GM21367 (cell line): ENCODE measurements at regions not wholly inside any gene's neighbourhood (a gene's known extent, or its start where the extent isn't known, plus 50 kb on each side); places are given as distances from the start of the nearest gene placed in this dataset.

Experiments
- ATAC-seq: cut with Tn5 transposase; IDR thresholded peaks from one replicate; pipeline ENCODE4 v1.9.1; 2021; ENCODE audit not compliant: unreplicated experiment

DNA sequence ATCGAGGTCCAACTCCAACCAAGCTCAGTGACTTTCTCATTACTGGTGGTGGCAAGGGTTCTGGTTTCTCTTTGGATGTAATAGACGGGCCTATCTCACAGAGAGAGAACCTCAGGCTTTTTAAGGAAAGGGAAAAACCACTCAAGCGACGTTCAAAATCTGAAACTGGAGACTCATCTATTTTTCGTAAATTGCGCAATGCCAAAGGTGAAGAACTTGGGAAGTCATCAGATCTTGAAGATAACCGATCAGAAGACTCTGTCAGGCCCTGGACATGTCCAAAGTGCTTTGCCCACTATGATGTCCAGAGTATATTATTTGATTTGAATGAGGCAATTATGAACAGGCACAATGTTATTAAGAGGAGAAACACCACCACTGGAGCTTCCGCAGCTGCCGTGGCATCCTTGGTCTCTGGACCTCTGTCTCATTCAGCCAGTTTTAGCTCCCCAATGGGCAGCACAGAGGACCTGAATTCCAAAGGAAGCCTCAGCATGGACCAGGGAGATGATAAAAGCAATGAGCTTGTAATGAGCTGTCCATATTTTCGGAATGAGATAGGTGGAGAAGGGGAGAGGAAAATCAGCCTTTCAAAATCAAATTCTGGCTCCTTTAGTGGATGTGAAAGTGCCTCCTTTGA lies 343.5 kb upstream of the RGS6 start:
- ATAC-seq, result no peak

- ATAC-seq, result no peak
Observed at GRCh38 chr14:71589609-71590008, 342.6 kb upstream of the RGS6 start.

DNA sequence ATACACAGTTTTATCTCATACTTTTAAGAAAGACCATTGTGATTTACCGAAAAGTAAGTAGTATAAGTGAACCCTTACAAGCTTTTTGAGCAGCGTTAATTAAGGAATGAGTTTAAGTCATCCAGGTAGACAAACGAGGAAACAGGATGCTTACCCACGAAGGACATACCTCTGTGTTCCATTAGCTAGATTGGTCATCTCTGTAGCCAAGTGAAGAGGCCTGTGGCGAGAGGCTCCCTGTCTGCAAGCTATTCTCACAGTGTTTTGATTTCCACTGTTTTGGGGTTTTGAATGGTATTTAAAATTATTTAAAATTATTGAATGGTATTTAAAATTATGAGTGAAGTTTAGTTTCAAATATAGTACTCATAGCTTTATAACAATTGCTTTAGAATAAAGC lies 342.1 kb upstream of the RGS6 start:
- no peak for ATAC-seq

DNA sequence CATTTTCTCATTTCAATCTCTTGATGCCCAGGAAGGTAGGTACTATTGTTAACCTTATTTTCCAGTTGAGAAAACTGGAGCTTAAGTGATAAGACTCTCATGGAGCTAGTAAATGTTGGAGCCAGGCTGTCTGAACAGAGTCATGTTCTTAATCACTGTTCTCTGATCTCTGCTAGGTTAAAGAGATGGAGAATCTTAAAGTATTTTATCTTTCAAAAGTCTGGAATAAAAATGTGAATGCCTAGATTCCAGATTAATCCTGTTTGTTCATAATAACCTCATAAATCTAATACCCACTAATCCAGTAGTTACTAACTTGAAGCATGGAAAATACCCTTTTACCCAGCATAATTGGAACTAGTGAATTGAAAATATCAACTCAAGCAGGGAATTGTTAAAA lies 341.0 kb upstream of the RGS6 start:
- ATAC-seq, result no peak

DNA sequence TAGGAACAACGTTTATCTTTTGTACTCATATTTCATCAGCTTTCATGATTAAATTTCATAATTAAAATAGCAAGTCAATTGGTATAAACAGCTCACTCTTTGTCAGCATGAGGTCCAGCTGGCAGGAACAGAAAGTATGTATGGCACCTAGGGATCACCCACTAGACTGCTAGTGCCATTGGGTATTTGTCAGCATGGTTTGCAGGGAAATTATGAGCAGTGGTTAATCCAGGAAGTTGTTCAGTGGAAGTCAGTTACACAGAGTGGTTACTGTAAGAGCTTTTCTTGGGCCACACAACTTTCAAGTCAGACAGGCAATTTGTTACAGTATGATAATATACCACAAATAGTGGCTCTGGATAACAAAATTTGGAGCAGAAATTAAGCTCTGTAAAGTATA lies 340.3 kb upstream of the RGS6 start:
- ATAC-seq, result no peak

DNA sequence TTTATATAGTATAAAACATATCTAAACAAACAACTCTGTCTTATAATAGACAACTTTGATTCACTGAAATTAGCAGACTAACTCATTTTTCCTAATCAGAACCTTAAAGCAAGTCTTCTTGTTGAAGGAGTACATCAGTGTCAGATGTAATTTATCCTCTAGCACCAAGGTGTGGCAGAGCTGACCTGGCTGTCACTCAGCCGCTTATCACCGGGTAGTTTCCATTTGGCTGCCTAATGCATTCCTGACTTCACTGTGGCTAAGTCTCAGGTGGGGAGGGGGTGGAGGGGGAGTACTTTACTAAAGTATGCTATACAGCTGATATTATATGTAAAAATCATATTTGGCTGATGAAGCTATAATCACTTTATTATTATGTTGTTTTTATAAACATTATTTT lies 339.9 kb upstream of the RGS6 start:
- no peak for ATAC-seq

GRCh38 chr14:71593966-71594365 lies 338.3 kb upstream of the RGS6 start:
- ATAC-seq, result no peak

DNA sequence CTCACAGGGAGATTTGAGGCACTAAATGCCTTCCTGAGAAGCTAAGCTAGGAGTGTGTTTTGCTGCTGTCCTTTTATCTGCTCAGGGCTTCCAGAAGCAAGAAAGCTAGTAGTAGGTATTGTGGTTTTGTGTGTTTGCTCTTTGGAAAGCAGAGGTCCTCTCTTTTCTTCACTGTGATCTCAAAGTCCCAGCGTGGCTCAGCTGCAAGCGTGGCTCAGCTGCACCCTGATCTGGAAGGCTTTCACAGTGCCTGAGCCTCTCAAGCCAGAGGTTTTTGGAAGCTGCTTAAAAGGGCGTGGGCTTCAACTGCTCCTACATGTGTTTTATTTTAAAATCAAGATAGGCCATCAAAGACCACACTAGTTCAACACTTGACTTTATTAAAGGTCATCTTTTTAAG lies 337.4 kb upstream of the RGS6 start:
- ATAC-seq, result no peak

DNA sequence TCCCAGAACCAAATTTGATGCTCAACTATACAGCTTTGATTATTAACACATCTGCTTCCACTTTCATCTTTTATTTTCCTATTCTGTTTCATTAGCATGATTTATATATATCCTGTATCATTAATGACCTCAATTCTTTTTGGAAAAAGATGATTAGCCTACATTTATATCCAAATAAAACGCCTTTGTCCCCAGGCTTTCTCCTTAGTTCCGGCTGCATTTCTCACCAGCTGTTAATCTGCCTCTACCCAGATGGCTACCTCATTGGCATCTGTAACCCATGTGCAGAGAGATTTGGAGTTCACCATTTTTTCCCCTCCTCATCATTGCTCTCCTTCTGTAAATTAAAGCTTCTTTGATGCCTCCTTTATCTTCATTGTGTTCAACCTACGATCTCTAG lies 336.8 kb upstream of the RGS6 start:
- no peak for ATAC-seq

- ATAC-seq, result no peak
Observed at GRCh38 chr14:71597287-71597920, 334.8 kb upstream of the RGS6 start.

DNA sequence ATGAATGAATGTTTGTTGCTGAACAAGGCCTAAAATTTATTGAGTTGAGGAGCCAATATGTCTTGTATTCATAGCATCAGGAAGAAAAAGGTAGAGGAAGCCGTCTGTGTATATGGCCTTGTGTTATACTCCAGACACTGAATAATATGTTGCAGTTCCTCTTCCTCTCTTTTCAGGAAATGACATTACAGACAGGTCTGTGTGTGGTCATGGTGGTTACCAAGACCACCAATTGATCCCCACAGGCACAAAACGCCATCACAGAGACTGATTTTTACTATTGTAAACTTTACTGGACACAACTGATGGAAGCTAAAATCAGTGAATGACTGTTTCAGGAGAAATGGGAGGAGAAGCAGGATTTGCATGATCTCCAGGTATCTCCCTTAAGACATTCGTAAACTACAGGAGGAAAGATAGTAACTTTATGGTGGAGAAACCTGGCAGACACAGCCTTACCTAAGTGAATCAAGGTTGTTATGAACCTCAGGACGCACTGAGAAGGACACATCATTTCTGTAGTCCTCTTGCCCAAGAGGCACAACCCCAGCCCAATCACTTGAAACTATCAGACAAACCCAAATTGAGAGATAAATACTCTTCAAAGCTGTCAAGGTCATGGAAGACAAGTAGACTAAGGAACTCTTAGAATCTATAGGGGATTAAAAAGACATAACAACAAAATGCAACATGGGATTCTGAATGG lies 334.1 kb upstream of the RGS6 start:
- peak; percentile 46 for ATAC-seq

GRCh38 chr14:71600309-71600708 lies 331.9 kb upstream of the RGS6 start:
- no peak for ATAC-seq

DNA sequence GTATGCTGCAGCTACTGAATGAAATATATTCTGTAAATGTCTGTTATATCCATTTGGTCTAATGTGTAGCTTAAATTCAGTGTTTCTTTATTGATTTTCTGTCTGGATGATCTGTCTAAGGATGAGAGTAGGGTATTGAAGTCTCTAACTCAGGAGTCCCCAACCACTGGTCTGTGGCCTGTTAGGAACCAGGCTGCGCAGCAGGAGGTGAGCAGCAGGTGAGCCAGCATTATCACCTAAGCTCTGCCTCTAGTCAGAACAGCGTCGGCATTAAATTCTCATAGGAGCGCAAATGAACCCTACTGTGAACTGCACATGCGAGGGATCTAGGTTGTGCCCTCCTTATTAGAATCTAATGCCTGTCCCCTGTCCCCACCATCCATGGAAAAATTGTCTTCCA lies 329.7 kb upstream of the RGS6 start:
- ATAC-seq, result no peak

DNA sequence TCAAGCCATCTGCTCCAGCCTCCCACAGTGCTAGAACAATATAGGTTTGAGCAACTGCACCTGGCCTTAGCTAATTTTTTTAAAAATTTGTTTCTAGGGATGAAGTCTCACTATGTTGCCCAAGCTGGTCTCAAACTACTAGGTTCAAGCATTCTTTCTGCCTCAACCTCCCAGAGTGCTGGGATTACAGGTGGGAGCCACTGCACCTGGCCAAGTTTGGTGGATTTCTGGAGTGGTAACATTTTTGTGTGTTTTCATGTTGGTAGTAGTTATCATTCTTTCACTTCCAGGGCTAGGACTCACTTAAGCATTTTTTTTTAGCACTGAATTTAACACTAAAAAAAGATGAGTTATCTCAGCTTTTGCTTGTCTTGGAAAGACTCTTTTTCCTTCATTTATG lies 328.0 kb upstream of the RGS6 start:
- no peak for ATAC-seq

DNA sequence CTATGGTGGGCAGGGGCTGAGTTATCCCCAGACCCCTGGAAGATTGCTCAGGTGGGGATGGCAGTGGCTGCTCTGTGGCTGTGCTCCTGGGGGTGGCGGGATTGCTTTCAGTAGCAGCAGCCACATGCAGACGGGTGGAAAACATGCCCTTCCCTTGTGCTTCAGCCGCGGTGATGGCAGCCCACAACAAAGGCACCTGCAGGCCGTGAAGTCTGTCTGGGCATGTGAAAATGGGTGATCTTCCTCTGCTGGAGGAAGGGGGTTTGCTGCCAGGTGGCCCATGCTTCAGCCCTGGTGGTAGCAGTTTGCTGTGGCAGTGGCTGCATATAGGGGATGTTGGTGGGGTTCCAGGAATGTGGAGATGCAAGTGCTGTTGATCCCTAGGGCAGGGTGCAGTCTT lies 326.2 kb upstream of the RGS6 start:
- ATAC-seq, result no peak

GRCh38 chr14:71606575-71606974 lies 325.7 kb upstream of the RGS6 start:
- no peak for ATAC-seq

- no peak for ATAC-seq
Observed at GRCh38 chr14:71607056-71607455, 325.2 kb upstream of the RGS6 start.

DNA sequence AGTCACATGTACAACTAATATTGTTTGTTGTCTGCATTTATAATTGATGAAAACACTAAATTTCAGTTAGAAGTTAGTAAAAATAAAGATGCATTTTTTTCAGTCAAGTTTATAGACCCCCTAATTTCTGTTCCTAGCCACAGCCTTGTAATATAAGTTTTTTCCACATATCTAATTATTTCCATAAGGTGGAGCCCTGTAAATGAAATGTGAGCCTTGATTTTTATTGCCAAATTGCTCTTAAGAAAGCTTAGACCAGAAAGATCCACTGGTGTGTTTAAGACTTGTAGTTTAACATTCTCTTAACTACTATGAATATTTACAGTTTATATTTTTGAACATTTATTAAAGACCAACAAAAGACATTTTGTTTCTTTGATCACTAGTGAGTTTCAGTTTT lies 322.1 kb upstream of the RGS6 start:
- ATAC-seq, result no peak

DNA sequence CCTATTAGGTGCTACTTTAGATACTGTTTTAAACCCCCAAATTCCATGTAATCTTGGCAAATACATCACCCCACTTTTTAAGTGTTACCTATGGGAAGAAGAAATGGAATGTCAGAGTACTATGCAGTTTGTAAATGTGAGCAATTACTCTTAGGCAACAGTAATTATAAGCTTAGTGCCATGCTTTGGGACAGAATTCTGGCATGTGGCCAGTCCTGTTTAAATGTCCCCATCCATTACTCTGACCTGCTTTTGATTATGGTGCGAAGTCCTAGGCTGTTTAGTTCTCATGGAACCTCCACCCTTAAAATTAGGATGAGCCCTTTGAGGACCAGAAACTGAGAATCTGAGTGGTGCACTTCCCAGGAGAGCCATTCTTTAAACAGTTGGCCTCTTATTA lies 321.4 kb upstream of the RGS6 start:
- ATAC-seq, result no peak

DNA sequence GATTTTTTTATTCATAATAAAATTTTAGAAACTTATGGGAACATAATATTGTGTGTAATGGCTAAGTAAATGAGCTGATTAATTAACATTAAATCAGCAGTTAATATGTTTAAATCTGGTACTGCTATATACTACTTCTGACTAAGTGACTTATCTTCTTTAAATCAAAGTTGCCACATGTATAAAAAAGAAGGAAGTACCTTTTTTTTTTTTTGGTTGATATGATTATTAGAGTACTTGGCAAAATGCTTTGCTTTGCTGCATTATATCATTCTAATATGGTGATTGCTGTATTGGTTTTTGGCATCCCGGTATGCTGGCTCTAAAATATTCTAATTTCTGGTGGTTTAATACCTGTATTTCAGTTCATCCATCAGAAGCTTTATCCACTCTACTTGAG lies 319.1 kb upstream of the RGS6 start:
- no peak for ATAC-seq

GRCh38 chr14:71616013-71616412 lies 316.2 kb upstream of the RGS6 start:
- ATAC-seq, result no peak

DNA sequence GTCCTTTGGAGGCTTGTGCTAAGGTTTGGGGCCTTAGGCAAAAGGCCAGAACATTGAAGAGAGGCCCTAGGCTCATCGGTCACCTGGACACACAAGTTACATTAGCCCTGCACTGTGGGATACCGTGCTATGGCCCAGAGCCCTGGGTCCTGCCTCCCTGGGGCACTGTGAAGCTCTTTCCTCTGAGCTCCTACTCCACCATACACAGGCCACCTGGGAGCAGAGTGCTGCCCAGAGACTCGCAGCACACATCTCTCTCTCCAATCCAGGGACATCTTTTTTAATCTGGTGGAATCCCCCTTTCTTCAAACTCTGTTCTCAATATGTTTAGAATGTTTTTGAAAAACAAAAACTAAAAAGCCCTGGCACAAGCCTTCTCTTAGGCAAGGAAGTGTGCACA lies 314.2 kb upstream of the RGS6 start:
- ATAC-seq, result no peak

GRCh38 chr14:71618716-71619115 lies 313.5 kb upstream of the RGS6 start:
- ATAC-seq, result no peak
